GM12878 (cell line): ENCODE measurements at regions not wholly inside any gene's neighbourhood (a gene's known extent, or its start where the extent isn't known, plus 50 kb on each side); places are given as distances from the start of the nearest gene placed in this dataset.

ENCODE experiments used
- BRCA1 ChIP-seq: IDR thresholded peaks from 2 replicates; pipeline ENCODE4 v1.6.1; 2011; ENCODE audit warnings: low read depth, low read length, improper control_type of control experiment
- RCOR1 ChIP-seq: conservative IDR thresholded peaks from 2 replicates; pipeline ENCODE4 v1.6.1; 2012; ENCODE audit warnings: low read depth, low read length, improper control_type of control experiment
- SREBF2 ChIP-seq: IDR thresholded peaks from 2 replicates; pipeline ENCODE4 v1.6.1; 2012; ENCODE audit warnings: mild to moderate bottlenecking, low read length
- TBL1XR1 ChIP-seq: IDR thresholded peaks from 2 replicates; pipeline ENCODE4 v1.6.1; 2012; ENCODE audit warnings: low read depth, low read length, improper control_type of control experiment
- ZNF217 ChIP-seq: fragments of 450-650 bp; IDR thresholded peaks from 2 replicates; pipeline ENCODE4 v1.6.1; 2017; ENCODE audit warnings: antibody characterized with exemption, mild to moderate bottlenecking
- TF ChIP-seq, protein P1 (sequence below), 3 experiments: IDR thresholded peaks in 2 of 3; conservative IDR thresholded peaks in 1 of 3; 2 replicates each; pipeline ENCODE4 v1.5.1; 2011; ENCODE audit warnings: low read depth in 3 of 3, low read length in 3 of 3, mild to moderate bottlenecking in 3 of 3, control low read depth in 2 of 3, moderate library complexity in 2 of 3, inconsistent platforms in 1 of 3, mixed read lengths in 1 of 3; ENCODE audit not compliant: control insufficient read depth in 2 of 3, insufficient read depth in 1 of 3; ENCODE audit errors: extremely low read depth in 1 of 3

DNA sequence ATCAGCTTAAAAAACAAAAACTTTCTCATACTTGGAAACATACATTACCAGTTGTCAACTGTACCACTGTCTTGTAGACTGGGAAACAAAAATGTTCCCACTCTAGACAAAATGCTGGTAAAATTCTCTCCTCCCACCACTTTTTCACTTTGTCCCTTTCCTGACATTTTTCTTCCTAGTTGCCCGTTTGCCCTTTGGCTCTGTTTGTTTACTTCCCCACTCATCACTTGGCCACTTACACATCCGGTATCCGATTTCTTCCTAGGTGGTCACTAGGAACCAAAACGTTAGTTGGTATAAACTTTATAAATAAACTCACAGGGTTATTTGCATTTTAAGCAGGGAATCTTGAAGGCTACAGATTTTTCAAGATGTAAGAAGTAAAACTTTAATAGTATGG lies 84.9 kb downstream of the METTL4 start:
- TF ChIP-seq TBL1XR1 (no peak), SREBF2 (no peak), ZNF217 (no peak), RCOR1 (no peak), BRCA1 (no peak)
- TF ChIP-seq, protein P1, sequence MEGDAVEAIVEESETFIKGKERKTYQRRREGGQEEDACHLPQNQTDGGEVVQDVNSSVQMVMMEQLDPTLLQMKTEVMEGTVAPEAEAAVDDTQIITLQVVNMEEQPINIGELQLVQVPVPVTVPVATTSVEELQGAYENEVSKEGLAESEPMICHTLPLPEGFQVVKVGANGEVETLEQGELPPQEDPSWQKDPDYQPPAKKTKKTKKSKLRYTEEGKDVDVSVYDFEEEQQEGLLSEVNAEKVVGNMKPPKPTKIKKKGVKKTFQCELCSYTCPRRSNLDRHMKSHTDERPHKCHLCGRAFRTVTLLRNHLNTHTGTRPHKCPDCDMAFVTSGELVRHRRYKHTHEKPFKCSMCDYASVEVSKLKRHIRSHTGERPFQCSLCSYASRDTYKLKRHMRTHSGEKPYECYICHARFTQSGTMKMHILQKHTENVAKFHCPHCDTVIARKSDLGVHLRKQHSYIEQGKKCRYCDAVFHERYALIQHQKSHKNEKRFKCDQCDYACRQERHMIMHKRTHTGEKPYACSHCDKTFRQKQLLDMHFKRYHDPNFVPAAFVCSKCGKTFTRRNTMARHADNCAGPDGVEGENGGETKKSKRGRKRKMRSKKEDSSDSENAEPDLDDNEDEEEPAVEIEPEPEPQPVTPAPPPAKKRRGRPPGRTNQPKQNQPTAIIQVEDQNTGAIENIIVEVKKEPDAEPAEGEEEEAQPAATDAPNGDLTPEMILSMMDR (IDR thresholded peaks at IDR 0.05 in 2 of 3, conservative IDR thresholded peaks at IDR 0.05 in 1 of 3; ENCODE audit: control insufficient read depth in 2 of 3, extremely low read depth in 1 of 3, insufficient read depth in 1 of 3, low read depth in 3 of 3, low read length in 3 of 3): no peak
